ENCODE measurements at regions not wholly inside any gene's neighbourhood (a gene's known extent, or its start where the extent isn't known, plus 50 kb on each side); places are given as distances from the start of the nearest gene placed in this dataset.

DNA sequence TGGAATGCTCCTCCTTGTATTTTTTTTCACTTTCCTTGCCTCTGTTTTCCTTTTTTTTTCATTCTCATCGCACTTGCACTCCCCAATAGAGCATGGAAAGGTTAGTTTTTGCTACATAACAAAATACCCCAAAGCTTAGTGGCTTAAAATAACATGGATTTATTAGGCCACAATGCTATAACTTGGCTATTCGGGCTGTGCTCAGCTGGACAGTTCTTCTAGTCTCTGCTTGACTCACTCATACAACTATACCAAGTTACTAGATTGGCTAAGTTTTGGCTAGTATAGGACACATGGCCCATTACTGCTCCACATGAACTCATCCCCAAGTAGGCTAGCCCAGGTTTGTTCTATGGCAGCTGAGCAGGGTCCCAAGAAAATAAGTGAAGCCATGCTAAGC, 94.5 kb upstream of the ANKEF1 start:
- DNase-seq (ENCODE audit: low read depth): no peak
- H3K4me3 ChIP-seq (ENCODE audit: low read depth, low read length): no peak overlapping the region
- TF ChIP-seq, protein P1, sequence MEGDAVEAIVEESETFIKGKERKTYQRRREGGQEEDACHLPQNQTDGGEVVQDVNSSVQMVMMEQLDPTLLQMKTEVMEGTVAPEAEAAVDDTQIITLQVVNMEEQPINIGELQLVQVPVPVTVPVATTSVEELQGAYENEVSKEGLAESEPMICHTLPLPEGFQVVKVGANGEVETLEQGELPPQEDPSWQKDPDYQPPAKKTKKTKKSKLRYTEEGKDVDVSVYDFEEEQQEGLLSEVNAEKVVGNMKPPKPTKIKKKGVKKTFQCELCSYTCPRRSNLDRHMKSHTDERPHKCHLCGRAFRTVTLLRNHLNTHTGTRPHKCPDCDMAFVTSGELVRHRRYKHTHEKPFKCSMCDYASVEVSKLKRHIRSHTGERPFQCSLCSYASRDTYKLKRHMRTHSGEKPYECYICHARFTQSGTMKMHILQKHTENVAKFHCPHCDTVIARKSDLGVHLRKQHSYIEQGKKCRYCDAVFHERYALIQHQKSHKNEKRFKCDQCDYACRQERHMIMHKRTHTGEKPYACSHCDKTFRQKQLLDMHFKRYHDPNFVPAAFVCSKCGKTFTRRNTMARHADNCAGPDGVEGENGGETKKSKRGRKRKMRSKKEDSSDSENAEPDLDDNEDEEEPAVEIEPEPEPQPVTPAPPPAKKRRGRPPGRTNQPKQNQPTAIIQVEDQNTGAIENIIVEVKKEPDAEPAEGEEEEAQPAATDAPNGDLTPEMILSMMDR (IDR thresholded peaks at IDR 0.05; ENCODE audit: low read depth, low read length, missing control alignments): no peak

DNA sequence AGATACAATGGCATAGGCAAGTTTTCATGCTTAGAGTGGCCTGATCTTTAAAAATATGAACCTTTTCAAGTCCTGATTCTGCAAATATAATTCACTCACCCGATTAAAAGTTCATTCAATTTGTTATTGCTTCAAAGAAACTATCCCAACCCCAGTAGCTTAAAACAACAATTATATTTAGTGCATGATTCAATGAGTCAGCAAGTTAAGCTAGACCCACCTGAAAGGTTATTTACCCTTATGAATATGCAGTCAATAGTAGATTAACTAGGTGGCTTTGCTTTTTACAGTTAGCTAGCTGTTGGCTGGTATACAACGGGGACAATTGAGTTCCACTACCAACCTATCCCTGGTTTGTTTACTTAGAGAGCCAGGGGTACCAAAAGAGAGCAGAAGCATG, 95.6 kb upstream of the ANKEF1 start:
- no peak overlapping the region for H3K4me3 ChIP-seq (ENCODE audit: low read depth, low read length)
- TF ChIP-seq, protein P1 (IDR thresholded peaks at IDR 0.05; ENCODE audit: low read depth, low read length, missing control alignments): no peak
- DNase-seq (ENCODE audit: low read depth): no peak

DNA sequence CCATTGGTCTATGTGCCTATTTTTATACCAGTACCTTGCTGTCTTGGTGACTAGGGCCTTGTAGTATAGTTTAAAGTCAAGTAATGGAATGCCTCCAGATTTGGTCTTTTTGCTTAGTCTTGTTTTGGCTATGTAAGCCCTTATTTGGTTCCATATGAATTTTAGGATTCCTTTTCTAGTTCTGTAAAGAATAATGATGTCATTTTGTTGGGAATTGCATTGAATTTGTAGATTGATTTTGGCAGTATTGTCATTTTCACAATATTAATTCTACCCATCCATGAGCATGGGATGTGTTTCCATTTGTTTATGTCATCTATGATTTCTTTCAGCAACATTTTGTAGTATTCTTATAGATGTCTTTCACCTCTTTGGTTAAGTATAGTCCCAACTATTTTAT, 96.4 kb upstream of the PAK5 start:
- H3K4me3 ChIP-seq (ENCODE audit: low read depth, low read length): no peak overlapping the region
- TF ChIP-seq, protein P1 (IDR thresholded peaks at IDR 0.05; ENCODE audit: low read depth, low read length, missing control alignments): no peak
- DNase-seq (ENCODE audit: low read depth): no peak

DNA sequence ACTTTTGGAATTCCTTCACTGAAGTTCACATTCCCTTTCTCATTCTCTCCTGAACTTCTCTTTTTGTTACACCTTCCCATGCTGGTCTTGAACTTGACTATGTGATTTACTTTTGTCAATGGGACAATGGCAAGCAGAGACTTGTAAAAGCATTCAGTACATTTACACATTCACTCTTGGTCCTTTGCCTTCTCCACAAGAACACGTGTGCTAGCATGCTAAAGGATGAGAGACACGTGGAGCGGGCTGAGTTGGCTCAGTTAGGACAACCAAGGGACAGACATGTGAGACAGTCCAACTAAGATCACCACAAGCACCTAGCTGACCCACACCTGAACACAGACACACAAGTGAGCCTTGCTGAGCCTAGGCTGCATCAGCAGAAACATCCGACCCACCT, 91.3 kb upstream of the PAK5 start:
- no peak for DNase-seq (ENCODE audit: low read depth)
- H3K4me3 ChIP-seq (ENCODE audit: low read depth, low read length): no peak overlapping the region
- TF ChIP-seq, protein P1 (IDR thresholded peaks at IDR 0.05; ENCODE audit: low read depth, low read length, missing control alignments): no peak

DNA sequence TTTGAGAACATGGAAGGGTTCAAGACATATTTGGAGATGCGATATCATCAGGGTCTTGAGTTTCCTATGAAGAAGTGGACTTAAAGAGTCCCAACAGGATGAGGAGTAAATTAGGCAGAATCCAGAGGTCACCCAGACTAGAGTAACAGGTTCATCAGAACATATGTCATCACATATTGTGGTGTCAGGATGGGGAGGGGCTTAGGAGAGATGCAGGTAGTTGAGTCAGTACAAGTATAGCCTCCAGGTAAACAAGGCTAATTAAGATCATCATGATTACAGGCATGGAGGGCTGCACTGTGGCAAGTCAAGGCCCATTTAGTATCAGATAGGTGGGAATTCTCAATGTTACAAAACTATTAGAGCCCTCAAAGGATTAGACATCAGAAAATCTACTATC, 90.1 kb upstream of the PAK5 start:
- TF ChIP-seq, protein P1 (IDR thresholded peaks at IDR 0.05; ENCODE audit: low read depth, low read length, missing control alignments): no peak
- H3K4me3 ChIP-seq (ENCODE audit: low read depth, low read length): no peak overlapping the region
- no peak for DNase-seq (ENCODE audit: low read depth)

DNA sequence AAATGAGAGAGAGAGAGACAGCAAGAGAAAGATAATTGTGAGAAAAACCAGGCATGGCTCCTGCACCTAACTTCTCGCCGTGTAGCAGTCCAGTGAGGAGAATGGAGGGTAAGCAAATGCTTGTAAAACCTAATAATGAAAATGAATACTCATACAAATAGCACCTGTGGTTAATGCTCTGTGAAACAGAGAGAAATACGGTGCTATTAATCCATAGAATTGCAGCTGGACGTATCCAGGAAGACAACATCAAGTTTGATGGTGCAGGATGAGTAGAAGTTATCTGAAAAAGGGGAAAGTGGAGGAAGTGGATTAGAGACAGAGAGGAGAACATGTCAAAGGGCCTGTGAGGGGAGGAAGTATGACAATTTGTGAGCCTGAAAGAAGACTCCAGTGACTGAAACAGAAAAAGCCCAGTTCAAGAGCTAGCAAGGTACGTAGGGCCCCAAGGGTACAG, 89.4 kb upstream of the PAK5 start:
- TF ChIP-seq, protein P1 (IDR thresholded peaks at IDR 0.05; ENCODE audit: low read depth, low read length, missing control alignments): no peak
- DNase-seq (ENCODE audit: low read depth): peak; percentile 31

DNA sequence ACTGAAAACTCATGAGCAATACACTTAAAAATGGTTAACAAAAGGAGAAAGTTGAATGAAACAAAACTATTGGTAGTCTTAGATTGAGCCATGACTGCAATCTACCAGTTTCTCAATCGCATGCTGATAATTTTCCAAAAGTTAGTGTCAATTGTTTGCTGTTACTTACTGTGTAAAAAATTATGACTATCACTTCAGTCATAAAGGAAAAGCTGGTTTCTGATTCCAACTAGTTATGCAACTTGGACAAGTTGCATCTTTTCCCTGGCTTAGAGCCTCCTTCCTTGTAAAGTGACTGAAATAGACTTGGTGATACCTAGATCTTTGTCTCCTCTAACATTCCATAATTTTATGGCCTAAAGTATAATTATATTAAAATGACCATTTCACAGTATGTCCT, 88.3 kb upstream of the PAK5 start:
- DNase-seq (ENCODE audit: low read depth): no peak
- TF ChIP-seq, protein P1 (IDR thresholded peaks at IDR 0.05; ENCODE audit: low read depth, low read length, missing control alignments): no peak
- H3K4me3 ChIP-seq (ENCODE audit: low read depth, low read length): no peak overlapping the region

More for the DNA sequence above, 89.4 kb upstream of the PAK5 start:
- no peak overlapping the region for H3K4me3 ChIP-seq (ENCODE audit: low read depth, low read length)
